Activated B cell treated with CpG ODN at 0.5 μM for 24 hours (primary cell): ENCODE measurements at regions not wholly inside any gene's neighbourhood (a gene's known extent, or its start where the extent isn't known, plus 50 kb on each side); places are given as distances from the start of the nearest gene placed in this dataset.
"Not testable (repeated sequence)": the region's sequence is repeated elsewhere in the genome, so short reads cannot be mapped to it uniquely, and the experiment has no call there.

Experiments used
- ATAC-seq: fragments of 200-7000 bp; cut with Tn5 transposase; one replicate; pipeline ENCODE4 v1.10.0; 2021; ENCODE audit warnings: low read depth, mild to moderate bottlenecking, moderate library complexity
- CTCF ChIA-PET: fragments of 350-600 bp; sonication (Branson Sonifier 250); formaldehyde crosslinking; loops from one replicate; lab custom pipeline; 2021; ENCODE audit warnings: antibody characterized with exemption; lab: Charles Lee
- POLR2A ChIA-PET: fragments of 350-600 bp; sonication (Branson Sonifier 250); formaldehyde crosslinking; loops from one replicate; lab custom pipeline; 2021; ENCODE audit warnings: antibody characterized with exemption; lab: Charles Lee
- DNase-seq: peaks from one replicate; pipeline ENCODE4 v3.0.0; 2022
- H3K27ac Mint-ChIP-seq: one replicate; pipeline ENCODE4 v1.8.0; 2020; ENCODE audit warnings: mixed read lengths
- H3K27me3 Mint-ChIP-seq: one replicate; pipeline ENCODE4 v1.8.0; 2021; ENCODE audit warnings: mixed read lengths
- H3K36me3 Mint-ChIP-seq: one replicate; pipeline ENCODE4 v1.8.0; 2021; ENCODE audit warnings: low read depth, mixed read lengths
- H3K4me1 Mint-ChIP-seq: one replicate; pipeline ENCODE4 v1.8.0; 2021; ENCODE audit warnings: mixed read lengths
- H3K4me3 Mint-ChIP-seq: one replicate; pipeline ENCODE4 v1.8.0; 2020; ENCODE audit warnings: mild to moderate bottlenecking, mixed read lengths
- H3K9me3 Mint-ChIP-seq: one replicate; pipeline ENCODE4 v1.8.0; 2020; ENCODE audit warnings: mixed read lengths
- intact Hi-C: fragments of 100-400 bp; cut with micrococcal nuclease; formaldehyde crosslinking; loops from one replicate; pipeline ENCODE4 v1.15.1; 2024
- TF ChIP-seq, protein P1 (sequence below): fragments of 200-600 bp; IDR thresholded peaks from one replicate; pipeline ENCODE4 v1.8.0; 2022; ENCODE audit warnings: antibody characterized with exemption, mild to moderate bottlenecking

DNA sequence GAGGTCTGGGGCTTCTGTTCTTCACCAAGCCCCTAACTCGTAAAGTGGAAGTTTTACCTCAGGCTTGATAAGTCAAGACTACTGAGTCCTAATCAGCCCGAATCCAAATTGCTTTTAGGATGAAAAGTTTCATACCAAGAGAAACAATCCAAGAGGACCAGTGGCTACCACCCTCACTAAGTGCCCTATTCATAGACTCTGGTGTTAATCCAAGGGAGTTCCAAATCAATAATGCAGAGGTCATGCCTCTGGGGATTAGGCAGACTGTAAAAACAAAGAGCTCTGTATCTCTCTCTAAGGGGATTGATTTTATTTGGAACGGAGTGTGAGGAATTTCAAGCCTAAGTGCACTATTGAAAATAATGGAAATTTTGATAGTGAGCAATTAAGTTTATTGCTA is 76.3 kb upstream of the LMNTD1 start:
- POLR2A ChIA-PET: no interaction called here
- ATAC-seq (no peak), DNase-seq (no peak)
- Mint-ChIP-seq H3K27ac (no peak overlapping the region), H3K36me3 (no peaks in the 10 kb centered on the region), H3K4me1 (no peaks in the 10 kb centered on the region), H3K27me3 (peaks cover 10% of the 10 kb centered on the region), H3K9me3 (no peaks in the 10 kb centered on the region), H3K4me3 (no peak overlapping the region)
- intact Hi-C loops: no loop called here
- CTCF ChIA-PET: no interaction called here
- TF ChIP-seq, protein P1, sequence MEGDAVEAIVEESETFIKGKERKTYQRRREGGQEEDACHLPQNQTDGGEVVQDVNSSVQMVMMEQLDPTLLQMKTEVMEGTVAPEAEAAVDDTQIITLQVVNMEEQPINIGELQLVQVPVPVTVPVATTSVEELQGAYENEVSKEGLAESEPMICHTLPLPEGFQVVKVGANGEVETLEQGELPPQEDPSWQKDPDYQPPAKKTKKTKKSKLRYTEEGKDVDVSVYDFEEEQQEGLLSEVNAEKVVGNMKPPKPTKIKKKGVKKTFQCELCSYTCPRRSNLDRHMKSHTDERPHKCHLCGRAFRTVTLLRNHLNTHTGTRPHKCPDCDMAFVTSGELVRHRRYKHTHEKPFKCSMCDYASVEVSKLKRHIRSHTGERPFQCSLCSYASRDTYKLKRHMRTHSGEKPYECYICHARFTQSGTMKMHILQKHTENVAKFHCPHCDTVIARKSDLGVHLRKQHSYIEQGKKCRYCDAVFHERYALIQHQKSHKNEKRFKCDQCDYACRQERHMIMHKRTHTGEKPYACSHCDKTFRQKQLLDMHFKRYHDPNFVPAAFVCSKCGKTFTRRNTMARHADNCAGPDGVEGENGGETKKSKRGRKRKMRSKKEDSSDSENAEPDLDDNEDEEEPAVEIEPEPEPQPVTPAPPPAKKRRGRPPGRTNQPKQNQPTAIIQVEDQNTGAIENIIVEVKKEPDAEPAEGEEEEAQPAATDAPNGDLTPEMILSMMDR: no peak

DNA sequence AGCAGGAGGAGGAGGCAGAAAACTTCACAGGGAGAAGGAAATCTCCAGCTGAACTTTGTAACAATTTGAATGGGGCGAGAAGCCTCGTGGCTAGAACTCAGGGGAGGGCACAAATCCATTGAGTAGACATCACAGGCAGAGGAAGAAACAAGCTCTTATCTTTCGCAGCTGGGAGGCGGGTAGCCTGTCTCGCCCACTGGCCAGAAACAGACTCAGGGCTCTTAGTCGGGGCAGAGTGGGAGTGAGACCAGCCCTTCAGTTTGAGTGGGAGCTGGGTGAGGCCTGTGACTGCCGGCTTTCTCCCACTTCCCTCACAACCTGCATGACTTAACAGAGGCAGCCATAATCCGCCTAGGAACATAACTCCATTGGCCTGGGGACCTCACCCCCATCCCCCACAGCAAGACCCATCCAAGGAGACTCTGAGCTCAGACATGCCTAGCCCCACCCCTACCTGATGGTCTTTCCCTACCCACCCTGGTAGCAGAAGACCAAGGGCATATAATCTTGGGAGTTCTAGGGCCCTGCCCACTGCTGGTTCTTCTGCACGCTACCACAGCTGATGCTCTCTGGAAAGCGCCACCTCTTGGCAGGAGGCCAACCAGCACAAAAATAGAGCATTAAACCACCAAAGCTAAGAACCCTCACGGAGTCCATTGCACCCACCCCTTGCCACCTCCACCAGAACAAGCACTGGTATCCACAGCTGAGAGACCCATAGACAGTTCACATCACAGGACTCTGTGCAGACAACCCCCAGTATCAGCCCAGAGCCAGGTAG is 77.8 kb upstream of the LMNTD1 start:
- H3K36me3 Mint-ChIP-seq, H3K4me3 Mint-ChIP-seq: not testable (repeated sequence)

DNA sequence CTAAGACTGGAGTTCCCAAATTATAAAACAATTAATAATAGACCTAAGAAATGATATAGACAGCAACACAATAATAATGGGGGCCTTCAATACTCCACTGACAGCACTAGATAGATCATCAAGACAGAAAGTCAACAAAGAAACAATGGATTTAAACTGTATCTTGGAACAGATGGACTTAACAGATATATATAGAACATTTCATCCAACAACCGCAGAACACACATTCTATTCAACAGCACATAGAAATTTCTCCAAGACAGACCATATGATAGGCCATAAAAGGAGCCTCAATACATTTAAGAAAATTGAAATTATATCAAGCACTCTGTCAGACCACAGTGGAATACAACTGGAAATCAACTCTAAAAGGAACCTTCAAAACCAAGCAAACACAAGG is 80.1 kb upstream of the LMNTD1 start:
- ATAC-seq, H3K27me3 Mint-ChIP-seq, DNase-seq, H3K36me3 Mint-ChIP-seq, H3K27ac Mint-ChIP-seq, H3K4me3 Mint-ChIP-seq, intact Hi-C loops, POLR2A ChIA-PET, H3K4me1 Mint-ChIP-seq, CTCF ChIA-PET: not testable (repeated sequence)
- peaks cover 10% of the 10 kb centered on the region for H3K9me3 Mint-ChIP-seq

More for the DNA sequence above, 77.8 kb upstream of the LMNTD1 start:
- peaks cover 14% of the 10 kb centered on the region for H3K27me3 Mint-ChIP-seq
- CTCF ChIA-PET, DNase-seq, ATAC-seq, POLR2A ChIA-PET, H3K9me3 Mint-ChIP-seq, H3K27ac Mint-ChIP-seq, H3K4me1 Mint-ChIP-seq, intact Hi-C loops: not testable (repeated sequence)

DNA sequence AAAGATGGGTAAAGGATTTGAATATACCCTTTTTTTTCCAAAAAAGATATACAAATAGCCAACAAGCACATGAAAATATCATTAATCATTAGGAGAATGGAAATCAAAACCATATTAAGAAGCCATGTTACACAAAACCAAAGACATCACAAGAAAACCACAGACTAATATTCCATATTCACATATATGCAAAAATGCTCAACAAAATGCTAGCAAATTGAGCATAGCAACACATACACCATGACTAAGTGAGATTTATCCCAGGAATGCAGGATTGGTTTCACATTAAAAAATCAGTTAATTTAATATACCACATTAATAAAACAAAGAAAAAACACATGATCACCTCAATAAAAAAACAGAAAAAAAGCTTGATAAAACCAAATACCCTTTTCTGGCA is 84.7 kb upstream of the LMNTD1 start:
- H3K4me1 Mint-ChIP-seq: no peaks in the 10 kb centered on the region
- no peaks in the 10 kb centered on the region for H3K36me3 Mint-ChIP-seq
- POLR2A ChIA-PET: no interaction called here
- H3K27ac Mint-ChIP-seq: no peak overlapping the region
- TF ChIP-seq, protein P1: no peak
- peaks cover 10% of the 10 kb centered on the region for H3K9me3 Mint-ChIP-seq
- ATAC-seq: no peak
- intact Hi-C loops: no loop called here
- CTCF ChIA-PET: no interaction called here
- no peak overlapping the region for H3K4me3 Mint-ChIP-seq
- H3K27me3 Mint-ChIP-seq: peaks cover 4% of the 10 kb centered on the region
- no peak for DNase-seq

DNA sequence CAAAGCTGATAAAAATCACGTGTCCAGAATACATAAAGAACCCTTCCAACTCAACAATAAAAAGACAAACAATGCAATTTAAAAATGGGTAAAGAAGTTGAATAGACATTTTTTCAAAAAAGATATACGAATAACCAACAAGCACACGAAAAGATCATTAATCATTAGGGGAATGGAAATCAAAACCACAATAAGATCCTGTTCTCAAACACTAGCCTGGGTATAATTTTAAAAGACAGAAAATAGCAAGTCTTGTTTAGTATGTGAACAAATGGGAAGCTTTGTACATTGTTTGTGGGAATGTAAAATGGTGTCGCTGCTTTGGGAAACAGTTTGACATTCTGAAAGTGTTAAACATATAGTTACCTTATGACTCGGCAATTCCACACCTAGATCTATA is 86.3 kb upstream of the LMNTD1 start:
- Mint-ChIP-seq H3K36me3 (no peaks in the 10 kb centered on the region), H3K27ac (no peak overlapping the region), H3K4me3 (no peak overlapping the region), H3K4me1 (no peaks in the 10 kb centered on the region), H3K9me3 (peaks cover 10% of the 10 kb centered on the region), H3K27me3 (peaks cover 4% of the 10 kb centered on the region)
- DNase-seq (no peak), ATAC-seq (no peak)
- intact Hi-C loops: no loop called here
- CTCF ChIA-PET: no interaction called here
- TF ChIP-seq, protein P1: no peak
- POLR2A ChIA-PET: no interaction called here

DNA sequence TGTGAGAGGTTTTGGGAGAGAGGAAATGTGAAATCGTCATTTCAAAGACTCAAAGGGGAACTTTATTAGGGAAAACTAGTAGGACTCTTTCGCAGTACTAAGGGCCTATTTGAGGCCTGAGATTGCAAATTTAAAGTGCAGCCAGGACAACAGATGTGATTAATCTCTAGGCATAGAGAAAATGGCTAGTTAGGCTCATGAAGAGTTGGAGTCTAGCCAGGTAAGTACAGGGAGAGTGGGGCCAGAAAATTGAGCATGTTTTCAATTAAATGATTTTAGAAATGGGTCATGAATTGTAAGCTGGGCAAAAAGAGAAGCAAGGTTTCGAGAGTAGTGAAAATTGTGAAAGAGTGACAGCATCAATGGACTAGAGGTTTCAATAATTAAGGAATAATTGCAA is 91.9 kb upstream of the LMNTD1 start:
- no peak overlapping the region for H3K27ac Mint-ChIP-seq
- CTCF ChIA-PET: no interaction called here

More for the DNA sequence above, 91.9 kb upstream of the LMNTD1 start:
- DNase-seq (no peak), ATAC-seq (no peak)
- no peaks in the 10 kb centered on the region for H3K4me1 Mint-ChIP-seq
- intact Hi-C loops: no loop called here
- H3K36me3 Mint-ChIP-seq: no peaks in the 10 kb centered on the region
- H3K4me3 Mint-ChIP-seq: no peak overlapping the region
- H3K9me3 Mint-ChIP-seq: no peaks in the 10 kb centered on the region
- no peaks in the 10 kb centered on the region for H3K27me3 Mint-ChIP-seq
- TF ChIP-seq, protein P1: no peak
- POLR2A ChIA-PET: no interaction called here
